Body of pancreas (tissue), 4 donors: ENCODE measurements at regions not wholly inside any gene's neighbourhood (a gene's known extent, or its start where the extent isn't known, plus 50 kb on each side); places are given as distances from the start of the nearest gene placed in this dataset.

Experiments
- ATAC-seq: fragments of 150-250 bp; one replicate; pipeline ENCODE4 v1.9.1; 2016
- DNase-seq, 4 donors: peaks; one replicate each; pipeline ENCODE4 v3.0.0-alpha.2; 2019
- H3K27ac ChIP-seq, 4 donors: fragments of 200-600 bp; sonication (generic); 1 replicate in 3 of 4; 2 replicates in 1 of 4; pipeline versions ENCODE4 v1.5.1 to v1.6.1; 2016 to 2019; ENCODE audit warnings: mild to moderate bottlenecking in 1 of 4, mixed read lengths in 1 of 4, moderate library complexity in 1 of 4
- H3K27me3 ChIP-seq, 2 donors: fragments of 200-600 bp; sonication (generic); one replicate each; pipeline ENCODE4 v1.6.0; 2016; ENCODE audit warnings: mild to moderate bottlenecking in 1 of 2
- H3K36me3 ChIP-seq, 2 donors: fragments of 200-600 bp; sonication (generic); replicated peaks in 1 of 2; 2 replicates each; pipeline ENCODE4 v1.5.1; 2016; ENCODE audit warnings: low read depth in 2 of 2; ENCODE audit not compliant: insufficient read depth in 1 of 2
- H3K4me1 ChIP-seq: fragments of 200-600 bp; sonication (generic); one replicate; pipeline ENCODE4 v1.6.0; 2016
- H3K4me3 ChIP-seq, 2 donors: fragments of 200-600 bp; sonication (generic); 1 replicate in 1 of 2; 2 replicates in 1 of 2; pipeline ENCODE4 v1.5.1; 2016 to 2019
- H3K9me3 ChIP-seq, 3 donors: fragments of 200-600 bp; sonication (generic); 1 replicate in 2 of 3; 2 replicates in 1 of 3; pipeline ENCODE4 v1.5.1; 2016
- POLR2A ChIP-seq, 3 donors: fragments of 450-650 bp; IDR thresholded peaks; one replicate each; pipeline ENCODE4 v1.6.1; 2016; ENCODE audit warnings: antibody characterized with exemption in 3 of 3, mild to moderate bottlenecking in 2 of 3
- WGBS, 2 donors: methylation state at CpG; one replicate each; pipeline ENCODE4 v1.1.5; 2017; 5-methylcytosine and 5-hydroxymethylcytosine counted together
- intact Hi-C: fragments of 100-400 bp; cut with DNase I; formaldehyde crosslinking; loops from one replicate; pipeline ENCODE4 v1.15.1; 2023
- TF ChIP-seq, protein P1 (sequence below), 7 experiments: fragments of 450-650 bp in 4 of 7; fragments of 200-600 bp in 3 of 7; sonication (generic) in 3 of 7; IDR thresholded peaks; one replicate each; pipeline ENCODE4 v1.5.1; 2016 to 2019; ENCODE audit warnings: antibody characterized with exemption in 7 of 7

DNA sequence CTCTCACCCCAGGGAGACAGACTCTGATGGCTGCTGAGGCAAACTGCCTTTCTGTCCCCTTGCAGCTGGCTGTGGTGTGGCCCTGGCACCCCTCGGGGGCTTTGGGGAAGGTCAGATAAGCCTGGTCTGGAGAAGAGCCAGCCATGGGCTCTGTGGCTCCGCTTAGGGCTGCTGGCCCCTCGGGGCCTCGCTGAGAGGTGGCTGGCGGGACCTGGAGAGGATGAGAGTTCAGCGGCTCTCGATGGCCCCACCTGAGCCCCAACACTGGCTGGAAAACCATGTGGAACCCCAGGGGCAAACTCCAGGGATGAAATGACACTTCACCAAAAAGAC, 56.1 kb upstream of the ASAP2 start:
- no peaks in the 10 kb centered on the region for H3K9me3 ChIP-seq
- 91% methylated on average over 7 of the region's 7 CpGs; no CpG with 5 or more reads in 1 of the 2 donors for WGBS, 2 donors
- H3K4me1 ChIP-seq: peaks cover 7% of the 10 kb centered on the region
- no peaks in the 10 kb centered on the region for H3K27me3 ChIP-seq
- DNase-seq: no peak
- H3K36me3 ChIP-seq: no peaks in the 10 kb centered on the region
- intact Hi-C loops: no loop called here
- H3K27ac ChIP-seq: no peak overlapping the region
- no peak overlapping the region for H3K4me3 ChIP-seq
- no peak for TF ChIP-seq POLR2A (IDR thresholded peaks at IDR 0.05)
- TF ChIP-seq, protein P1, sequence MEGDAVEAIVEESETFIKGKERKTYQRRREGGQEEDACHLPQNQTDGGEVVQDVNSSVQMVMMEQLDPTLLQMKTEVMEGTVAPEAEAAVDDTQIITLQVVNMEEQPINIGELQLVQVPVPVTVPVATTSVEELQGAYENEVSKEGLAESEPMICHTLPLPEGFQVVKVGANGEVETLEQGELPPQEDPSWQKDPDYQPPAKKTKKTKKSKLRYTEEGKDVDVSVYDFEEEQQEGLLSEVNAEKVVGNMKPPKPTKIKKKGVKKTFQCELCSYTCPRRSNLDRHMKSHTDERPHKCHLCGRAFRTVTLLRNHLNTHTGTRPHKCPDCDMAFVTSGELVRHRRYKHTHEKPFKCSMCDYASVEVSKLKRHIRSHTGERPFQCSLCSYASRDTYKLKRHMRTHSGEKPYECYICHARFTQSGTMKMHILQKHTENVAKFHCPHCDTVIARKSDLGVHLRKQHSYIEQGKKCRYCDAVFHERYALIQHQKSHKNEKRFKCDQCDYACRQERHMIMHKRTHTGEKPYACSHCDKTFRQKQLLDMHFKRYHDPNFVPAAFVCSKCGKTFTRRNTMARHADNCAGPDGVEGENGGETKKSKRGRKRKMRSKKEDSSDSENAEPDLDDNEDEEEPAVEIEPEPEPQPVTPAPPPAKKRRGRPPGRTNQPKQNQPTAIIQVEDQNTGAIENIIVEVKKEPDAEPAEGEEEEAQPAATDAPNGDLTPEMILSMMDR (IDR thresholded peaks at IDR 0.05): no peak
- ATAC-seq: no peak

GRCh38 chr2:9149726-9150567, 56.7 kb upstream of the ASAP2 start:
- Histone ChIP-seq H3K4me3 (no peak overlapping the region), H3K9me3 (no peaks in the 10 kb centered on the region), H3K27me3 (no peaks in the 10 kb centered on the region), H3K4me1 (peaks cover 7% of the 10 kb centered on the region), H3K27ac (no peak overlapping the region), H3K36me3 (no peaks in the 10 kb centered on the region)
- 84 to 91% methylated on average over 20 of the region's 20 CpGs for whole genome bisulfite sequencing, 2 donors
- DNase-seq: no peak
- no peak for ATAC-seq
- no peak for TF ChIP-seq POLR2A (IDR thresholded peaks at IDR 0.05)
- TF ChIP-seq, protein P1 (IDR thresholded peaks at IDR 0.05): no peak
- intact Hi-C loops: loop anchor here (10.0 kb wide), 1 partner anchor 195 kb away; no protein-coding TSS in a partner anchor

DNA sequence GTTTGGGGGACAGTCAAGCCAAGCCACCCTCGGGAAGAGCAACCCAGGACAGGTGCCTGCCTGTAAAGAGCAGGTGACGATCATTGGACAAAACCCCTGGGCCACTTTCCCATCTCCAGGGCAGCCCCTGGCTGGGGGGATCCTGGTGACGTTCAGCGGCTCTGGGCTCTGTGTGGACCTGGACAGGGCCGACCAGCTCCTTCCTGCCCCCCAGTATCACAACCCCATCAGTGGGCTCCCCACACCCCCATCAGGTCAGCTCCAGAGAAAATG, 57.3 kb upstream of the ASAP2 start:
- TF ChIP-seq, protein P1 (IDR thresholded peaks at IDR 0.05): no peak
- H3K9me3 ChIP-seq: no peaks in the 10 kb centered on the region
- intact Hi-C loops: loop anchor here (10.0 kb wide), 1 partner anchor 195 kb away; no protein-coding TSS in a partner anchor
- H3K27ac ChIP-seq: no peak overlapping the region
- no peaks in the 10 kb centered on the region for H3K36me3 ChIP-seq
- H3K4me3 ChIP-seq: no peak overlapping the region
- WGBS, 2 donors: 72% methylated on average over 5 of the region's 5 CpGs; no CpG with 5 or more reads in 1 of the 2 donors
- DNase-seq (no peak), ATAC-seq (no peak)
- H3K27me3 ChIP-seq: no peaks in the 10 kb centered on the region
- peaks cover 7% of the 10 kb centered on the region for H3K4me1 ChIP-seq

DNA sequence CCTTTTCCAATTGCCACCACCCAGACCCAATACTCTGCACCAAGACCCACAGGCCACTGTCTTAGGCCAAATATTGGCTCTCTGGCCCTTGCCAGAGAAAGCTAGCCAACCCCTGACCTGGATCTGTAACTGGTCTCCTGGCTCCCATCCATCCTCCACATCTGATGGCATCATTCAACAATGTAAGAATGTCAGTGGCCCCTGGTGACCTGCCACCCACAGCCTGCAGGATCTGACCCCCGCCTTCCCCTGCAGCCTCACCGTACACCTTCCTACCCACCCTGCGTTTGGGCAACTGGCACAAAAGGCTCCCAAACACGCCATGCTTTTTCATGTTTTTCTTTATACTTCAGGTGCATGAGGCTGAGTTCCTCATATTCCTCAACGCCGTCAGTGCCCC, 60.0 kb upstream of the ASAP2 start:
- TF ChIP-seq, protein P1 (IDR thresholded peaks at IDR 0.05): no peak
- TF ChIP-seq POLR2A (IDR thresholded peaks at IDR 0.05): no peak
- no peaks in the 10 kb centered on the region for H3K9me3 ChIP-seq
- ATAC-seq (no peak), DNase-seq (no peak)
- H3K4me1 ChIP-seq: peaks cover 8% of the 10 kb centered on the region
- 85 to 88% methylated on average over 6 of the region's 6 CpGs for WGBS, 2 donors
- no peaks in the 10 kb centered on the region for H3K27me3 ChIP-seq
- no peaks in the 10 kb centered on the region for H3K36me3 ChIP-seq
- intact Hi-C loops: loop anchor here (10.0 kb wide), 1 partner anchor 198 kb away; no protein-coding TSS in a partner anchor
- no peak overlapping the region for H3K27ac ChIP-seq
- H3K4me3 ChIP-seq: no peak overlapping the region
